K562 (cell line): ENCODE measurements at regions not wholly inside any gene's neighbourhood (a gene's known extent, or its start where the extent isn't known, plus 50 kb on each side); places are given as distances from the start of the nearest gene placed in this dataset.

Experiments
- ATAC-seq: fragments of 200-7000 bp; cut with Tn5 transposase; 3 replicates; pipeline ENCODE4 v1.9.1; 2020; ENCODE audit warnings: moderate library complexity
- BruUV-seq: library from RNA; stranded (reverse); fragments of 400-500 nt; replicated peaks from 2 replicates; lab custom pipeline; 2021; lab: Mats Ljungman, UMichigan
- CTCF ChIA-PET: fragments of 300-600 bp; formaldehyde crosslinking; extraction: SDS; loops from one replicate; lab custom pipeline; 2021; ENCODE audit warnings: low intra/inter-chr PET ratio; lab: Yijun Ruan, JAX
- POLR2A ChIA-PET: fragments of 300-600, 350-650 bp; sonication (Branson Sonifier 250); formaldehyde crosslinking; extraction: SDS; loops from one replicate; lab custom pipeline; 2021; ENCODE audit warnings: antibody characterized with exemption, inconsistent platforms; lab: Yijun Ruan, JAX
- DNase-seq, 4 experiments: peaks; one replicate each; pipeline versions ENCODE4 v3.0.0 to v3.0.0-alpha.2; 2011 to 2018; ENCODE audit warnings: low spot score in 3 of 4, mixed read lengths in 3 of 4; ENCODE audit errors: extremely low read depth in 1 of 4
- FAIRE-seq: peaks from 2 replicates; lab custom pipeline; 2011; peaks lifted over from hg19 to GRCh38; lab: Jason Lieb, UNC
- H2AFZ ChIP-seq: 2 replicates; pipeline ENCODE4 v1.6.0; 2011; ENCODE audit warnings: low read depth, low read length, control low read depth, inconsistent platforms
- H3K27ac ChIP-seq: fragments of 200-600 bp; 3 replicates; pipeline ENCODE4 v1.8.0; 2011; ENCODE audit warnings: low read depth, mild to moderate bottlenecking, control low read depth, inconsistent platforms, low read length, moderate library complexity, mixed read lengths; ENCODE audit errors: extremely low read depth
- H3K27me3 ChIP-seq, 2 experiments: fragments of 300-600 bp in 1 of 2; 2 replicates in 1 of 2; 3 replicates in 1 of 2; pipeline versions ENCODE4 v1.6.0 to v1.8.0; 2011; ENCODE audit warnings: inconsistent platforms in 2 of 2, low read length in 2 of 2, mild to moderate bottlenecking in 1 of 2, mixed read lengths in 1 of 2, moderate library complexity in 1 of 2; ENCODE audit not compliant: control insufficient read depth in 2 of 2, insufficient read depth in 2 of 2
- H3K36me3 ChIP-seq: fragments of 300-600 bp; 3 replicates; pipeline ENCODE4 v1.8.0; 2011; ENCODE audit warnings: mild to moderate bottlenecking, low read length, inconsistent platforms; ENCODE audit not compliant: control insufficient read depth, insufficient read depth
- H3K4me1 ChIP-seq, 2 experiments: fragments of 200-600 bp in 1 of 2; replicated peaks in 1 of 2; 2 replicates in 1 of 2; 3 replicates in 1 of 2; pipeline versions ENCODE4 v1.5.1 to v1.8.0; 2011; ENCODE audit warnings: inconsistent platforms in 2 of 2, low read length in 2 of 2, mild to moderate bottlenecking in 1 of 2, mixed read lengths in 1 of 2, moderate library complexity in 1 of 2; ENCODE audit not compliant: control insufficient read depth in 2 of 2, insufficient read depth in 2 of 2
- H3K4me2 ChIP-seq: 2 replicates; pipeline ENCODE4 v1.6.1; 2011; ENCODE audit warnings: low read length, control low read depth, inconsistent platforms, mixed read lengths; ENCODE audit not compliant: insufficient read depth
- H3K4me3 ChIP-seq: fragments of 200-600 bp; sonication (generic), shearing (Covaris generic); 2 replicates; pipeline ENCODE4 v1.5.1; 2016; ENCODE audit warnings: control low read depth, inconsistent platforms
- H3K79me2 ChIP-seq: fragments of 200-600 bp; 3 replicates; pipeline ENCODE4 v1.8.0; 2011; ENCODE audit warnings: low read length, inconsistent platforms; ENCODE audit not compliant: control insufficient read depth, insufficient read depth
- H3K9ac ChIP-seq, 2 experiments: 2 replicates each; pipeline versions ENCODE4 v1.6.0 to v1.6.1; 2011; ENCODE audit warnings: low read depth in 2 of 2, low read length in 2 of 2, control low read depth in 1 of 2, inconsistent platforms in 1 of 2, mild to moderate bottlenecking in 1 of 2, mixed read lengths in 1 of 2; ENCODE audit not compliant: insufficient read depth in 1 of 2
- H3K9me1 ChIP-seq: one replicate; pipeline ENCODE4 v1.6.0; 2011; ENCODE audit warnings: inconsistent platforms, mild to moderate bottlenecking, low read length, moderate library complexity; ENCODE audit not compliant: control insufficient read depth, insufficient read depth
- H3K9me3 ChIP-seq: replicated peaks from 2 replicates; pipeline ENCODE4 v1.5.1; 2011; ENCODE audit warnings: low read depth, low read length, inconsistent platforms; ENCODE audit not compliant: control insufficient read depth, insufficient read depth
- H4K20me1 ChIP-seq: replicated peaks from 2 replicates; pipeline ENCODE4 v1.6.1; 2011; ENCODE audit warnings: low read length, inconsistent platforms, mixed read lengths; ENCODE audit not compliant: control insufficient read depth, insufficient read depth
- ARNT ChIP-seq, 2 experiments: fragments of 450-650 bp; IDR thresholded peaks; 2 replicates each; pipeline ENCODE4 v1.6.1; 2016; ENCODE audit warnings: mild to moderate bottlenecking in 1 of 2
- BDP1 ChIP-seq: IDR thresholded peaks from 3 replicates; pipeline ENCODE4 v1.6.1; 2011; ENCODE audit not compliant: insufficient read length, insufficient read depth
- BRF1 ChIP-seq: IDR thresholded peaks from 3 replicates; pipeline ENCODE4 v1.6.1; 2011; ENCODE audit warnings: borderline replicate concordance, mild to moderate bottlenecking; ENCODE audit not compliant: insufficient read length; ENCODE audit errors: extremely low read depth
- CSDE1 ChIP-seq, 2 experiments: fragments of 450-650 bp; IDR thresholded peaks; 2 replicates each; pipeline ENCODE4 v1.6.1; 2016; ENCODE audit warnings: mild to moderate bottlenecking in 1 of 2
- DDX20 ChIP-seq: fragments of 450-650 bp; IDR thresholded peaks from 2 replicates; pipeline ENCODE4 v1.6.1; 2016; ENCODE audit warnings: missing genetic modification characterization, low read depth, mild to moderate bottlenecking, missing compliant biosample characterization, moderate library complexity
- E2F8 ChIP-seq: fragments of 450-650 bp; IDR thresholded peaks from 2 replicates; pipeline ENCODE4 v1.7.1; 2018; ENCODE audit warnings: mild to moderate bottlenecking, low read depth; ENCODE audit not compliant: partially characterized antibody
- E4F1 ChIP-seq: fragments of 250-450 bp; sonication (Bioruptor Pico); IDR thresholded peaks from 2 replicates; pipeline ENCODE4 v1.5.0; 2021; ENCODE audit warnings: mild to moderate bottlenecking, borderline replicate concordance
- ELK1 ChIP-seq: sonication (generic); formaldehyde crosslinking; IDR thresholded peaks from 2 replicates; pipeline ENCODE4 v1.8.1; 2022; ENCODE audit warnings: missing genetic modification reagents
- ERF ChIP-seq: fragments of 450-650 bp; formaldehyde crosslinking; IDR thresholded peaks from 2 replicates; pipeline ENCODE4 v1.4.0; 2020; ENCODE audit warnings: mild to moderate bottlenecking, mixed read lengths
- HMGN3 ChIP-seq: IDR thresholded peaks from 2 replicates; pipeline ENCODE4 v1.6.1; 2011; ENCODE audit warnings: borderline replicate concordance, low read depth, mild to moderate bottlenecking, mixed read lengths, low read length; ENCODE audit not compliant: insufficient read length; ENCODE audit errors: extremely low read depth
- KLF6 ChIP-seq: fragments of 250-450 bp; sonication (Bioruptor Pico); IDR thresholded peaks from 2 replicates; pipeline ENCODE4 v1.4.0; 2020; ENCODE audit warnings: mild to moderate bottlenecking, moderate library complexity, borderline replicate concordance
- MEIS2 ChIP-seq: fragments of 450-650 bp; IDR thresholded peaks from 2 replicates; pipeline ENCODE4 v1.6.1; 2014; ENCODE audit warnings: mild to moderate bottlenecking; ENCODE audit not compliant: partially characterized antibody
- PRPF4 ChIP-seq: fragments of 200-400 bp; formaldehyde crosslinking; IDR thresholded peaks from one replicate; pipeline ENCODE4 v1.6.1; 2017; ENCODE audit warnings: low read length, low read depth, mild to moderate bottlenecking; ENCODE audit not compliant: insufficient read depth, poor library complexity, severe bottlenecking
- PTTG1 ChIP-seq: fragments of 450-650 bp; IDR thresholded peaks from 2 replicates; pipeline ENCODE4 v1.6.1; 2016; ENCODE audit warnings: low read depth, mild to moderate bottlenecking, missing genetic modification characterization, missing compliant biosample characterization
- ZFP1 ChIP-seq: fragments of 450-650 bp; formaldehyde crosslinking; IDR thresholded peaks from 2 replicates; pipeline ENCODE4 v1.4.0; 2020; ENCODE audit warnings: mild to moderate bottlenecking, mixed read lengths
- ZNF586 ChIP-seq: fragments of 450-650 bp; formaldehyde crosslinking; conservative IDR thresholded peaks from 2 replicates; pipeline ENCODE4 v1.4.0; 2020; ENCODE audit warnings: mild to moderate bottlenecking, moderate library complexity
- ZSCAN32 ChIP-seq: fragments of 450-650 bp; formaldehyde crosslinking; IDR thresholded peaks from 2 replicates; pipeline ENCODE4 v1.4.0; 2020; ENCODE audit warnings: mild to moderate bottlenecking, moderate library complexity
- WGBS: fragments of 100-300 bp; shearing (Covaris generic); methylation state at CpG from one replicate; pipeline ENCODE4 v1.1.6; 2016; ENCODE audit warnings: low coverage, mixed read lengths; ENCODE audit not compliant: insufficient coverage; ENCODE audit errors: missing lambda C conversion rate; 5-methylcytosine and 5-hydroxymethylcytosine counted together
- in situ Hi-C: fragments of 300-500 bp; cut with MboI; formaldehyde crosslinking; loops from 4 replicates; pipeline ENCODE4 v1.15.0; 2018; ENCODE audit warnings: inconsistent platforms, mixed read lengths
- intact Hi-C: fragments of 100-400 bp; cut with micrococcal nuclease; formaldehyde crosslinking; loops from 2 replicates; pipeline ENCODE4 v1.14.2; 2022

DNA sequence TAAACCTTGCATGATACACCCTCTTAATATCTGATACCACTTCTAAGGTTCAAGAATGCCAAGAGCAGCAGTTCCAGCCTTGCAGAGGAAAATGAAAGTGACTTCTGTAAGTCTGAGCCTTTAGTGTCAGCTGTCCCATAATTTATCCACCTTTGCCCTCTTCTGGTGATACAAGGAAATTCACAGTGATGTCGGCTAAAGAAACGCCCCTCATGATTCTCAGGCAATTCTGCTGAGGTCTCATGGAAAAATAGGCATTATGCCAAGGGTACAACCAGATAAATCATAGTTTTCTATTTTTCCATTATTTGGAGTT is 172.2 kb upstream of the CXCL13 start:
- no peaks in the 10 kb centered on the region for H4K20me1 ChIP-seq
- WGBS: 3% methylated on average over 2 of the region's 2 CpGs
- DNase-seq (peak; percentile 8 to 19 (median 14)), ATAC-seq (peak; percentile 72), FAIRE-seq (peak; percentile 52)
- no peaks in the 10 kb centered on the region for H3K79me2 ChIP-seq
- in situ Hi-C loops: no loop called here
- no peak overlapping the region for H3K4me2 ChIP-seq
- H3K9ac ChIP-seq: no peak overlapping the region
- H3K9me3 ChIP-seq: no peaks in the 10 kb centered on the region
- H3K36me3 ChIP-seq: no peaks in the 10 kb centered on the region
- CTCF ChIA-PET: interaction anchor here (0.6 to 1.3 kb wide), 2 partner anchors 48 to 514 kb away, joined by 4 read pairs; no protein-coding TSS in a partner anchor
- no peaks in the 10 kb centered on the region for H3K9me1 ChIP-seq
- no peak overlapping the region for H2AFZ ChIP-seq
- BruUV-seq: no TSS peak
- POLR2A ChIA-PET: no interaction called here
- H3K27ac ChIP-seq: no peak overlapping the region
- intact Hi-C loops: loop anchor here (1.0 to 5.0 kb wide), 2 partner anchors 48 to 66 kb away; no protein-coding TSS in a partner anchor
- no peaks in the 10 kb centered on the region; a peak in 1 of 5 replicates for H3K27me3 ChIP-seq
- H3K4me1 ChIP-seq: no peaks in the 10 kb centered on the region
- no peak overlapping the region for H3K4me3 ChIP-seq
- TF ChIP-seq CSDE1 (IDR thresholded peaks at IDR 0.05) (no peak), DDX20 (tag) (no peak), ELK1 (CRISPR knock-in tag) (no peak), PTTG1 (no peak), KLF6 (CRISPR knock-in tag) (no peak), ARNT (IDR thresholded peaks at IDR 0.05) (no peak), MEIS2 (peak; percentile 49), ZFP1 (CRISPR knock-in tag) (no peak), ZNF586 (no peak), HMGN3 (no peak), BDP1 (no peak), ERF (CRISPR knock-in tag) (no peak), E4F1 (CRISPR knock-in tag) (no peak), PRPF4 (no peak), E2F8 (no peak), ZSCAN32 (CRISPR knock-in tag) (no peak), BRF1 (no peak)
